CD1c-positive myeloid dendritic cell (primary cell): ENCODE measurements at regions not wholly inside any gene's neighbourhood (a gene's known extent, or its start where the extent isn't known, plus 50 kb on each side); places are given as distances from the start of the nearest gene placed in this dataset.
"Not testable (repeated sequence)": the region's sequence is repeated elsewhere in the genome, so short reads cannot be mapped to it uniquely, and the experiment has no call there.

Experiments
- DNase-seq: peaks from one replicate; pipeline ENCODE4 v3.0.0-alpha.2; 2016; ENCODE audit errors: extremely low spot score

DNA sequence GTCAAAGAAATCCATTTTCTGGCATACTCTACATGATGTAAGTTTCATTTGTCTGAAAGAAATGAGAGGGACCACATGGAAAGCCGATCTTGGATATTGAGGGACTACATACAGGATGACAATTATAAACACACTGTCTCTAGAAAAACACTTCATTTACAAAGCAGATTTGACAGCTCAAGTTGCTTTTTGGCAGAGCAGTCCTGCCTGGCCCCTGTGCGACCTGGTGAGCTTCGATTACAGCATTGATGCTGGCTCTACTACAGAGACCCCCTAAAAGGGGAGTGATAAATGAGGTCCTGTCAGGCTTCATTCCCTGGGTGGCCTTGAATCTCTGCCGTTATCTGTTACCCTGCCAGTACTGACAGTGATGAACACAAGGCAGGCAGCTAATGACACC lies 215.2 kb upstream of the NOCT start:
- DNase-seq: no peak

- DNase-seq: no peak
Observed at GRCh38 chr4:138798404-138798803, 217.2 kb upstream of the NOCT start.

- no peak for DNase-seq
Observed at GRCh38 chr4:138797646-138798045, 217.9 kb upstream of the NOCT start.

GRCh38 chr4:138796761-138797160 lies 218.8 kb upstream of the NOCT start:
- DNase-seq: no peak

DNA sequence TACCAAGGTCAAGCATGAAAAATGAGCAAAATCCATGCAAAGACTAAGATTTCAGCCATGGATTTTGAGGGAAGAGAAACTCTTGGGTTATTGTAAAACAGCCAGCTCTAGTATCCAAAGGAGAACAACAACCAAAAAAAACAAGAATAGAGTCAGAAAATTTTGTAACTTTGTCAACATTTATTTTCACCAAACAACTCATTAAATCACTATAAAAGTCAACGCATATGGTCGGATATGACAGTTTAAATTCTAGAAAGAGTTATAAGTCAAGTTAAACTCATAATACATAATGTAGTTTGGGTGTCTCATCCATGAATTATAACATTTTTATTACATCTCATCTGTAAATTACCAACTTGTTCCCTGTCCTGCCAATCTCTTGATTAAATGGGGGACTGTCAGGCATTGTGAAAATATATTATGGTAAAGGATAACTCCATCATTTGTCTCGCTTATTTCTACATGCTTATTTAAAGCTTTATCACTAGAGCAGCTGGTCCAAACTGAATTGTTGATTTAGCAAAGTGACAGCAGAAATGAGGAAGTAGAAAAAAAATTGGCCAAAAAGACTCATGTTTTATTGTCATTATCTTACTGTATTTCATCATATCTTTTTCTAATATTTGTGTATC lies 224.8 kb upstream of the NOCT start:
- DNase-seq: no peak

GRCh38 chr4:138789796-138790195 lies 225.8 kb upstream of the NOCT start:
- DNase-seq: no peak

GRCh38 chr4:138788857-138789256 lies 226.7 kb upstream of the NOCT start:
- DNase-seq: no peak

GRCh38 chr4:138788267-138788790 lies 227.3 kb upstream of the NOCT start:
- no peak for DNase-seq

- not testable (repeated sequence) for DNase-seq
Observed at GRCh38 chr4:138779761-138780160, 235.8 kb upstream of the NOCT start.

- DNase-seq: peak; percentile 40
Observed at GRCh38 chr4:138775890-138776289, 239.7 kb upstream of the NOCT start.

- no peak for DNase-seq
Observed at GRCh38 chr4:138775489-138775888, 240.1 kb upstream of the NOCT start.

GRCh38 chr4:138774940-138775339 lies 240.6 kb upstream of the NOCT start:
- no peak for DNase-seq

DNA sequence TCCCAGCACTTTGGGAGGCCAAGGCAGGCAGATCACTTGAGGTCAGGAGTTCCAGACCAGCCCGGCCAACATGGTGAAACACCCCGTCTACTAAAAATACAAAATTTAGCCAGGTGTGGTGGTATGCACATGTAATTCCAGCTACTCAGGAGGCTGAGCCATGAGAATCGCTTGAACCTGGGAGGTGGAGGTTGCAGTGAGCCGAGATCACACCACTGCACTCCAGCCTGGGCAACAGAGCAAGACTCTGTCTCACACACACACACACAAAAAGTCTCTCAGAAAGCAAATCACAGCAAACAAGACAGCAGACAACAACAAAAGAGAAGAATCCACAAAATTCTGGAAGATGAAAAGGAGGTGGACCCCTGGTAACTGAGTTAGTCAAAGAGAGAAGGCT lies 241.5 kb upstream of the NOCT start:
- DNase-seq: not testable (repeated sequence)

GRCh38 chr4:138773321-138773720 lies 242.3 kb upstream of the NOCT start:
- DNase-seq: no peak

GRCh38 chr4:138772366-138772765 lies 243.2 kb upstream of the NOCT start:
- DNase-seq: no peak

DNA sequence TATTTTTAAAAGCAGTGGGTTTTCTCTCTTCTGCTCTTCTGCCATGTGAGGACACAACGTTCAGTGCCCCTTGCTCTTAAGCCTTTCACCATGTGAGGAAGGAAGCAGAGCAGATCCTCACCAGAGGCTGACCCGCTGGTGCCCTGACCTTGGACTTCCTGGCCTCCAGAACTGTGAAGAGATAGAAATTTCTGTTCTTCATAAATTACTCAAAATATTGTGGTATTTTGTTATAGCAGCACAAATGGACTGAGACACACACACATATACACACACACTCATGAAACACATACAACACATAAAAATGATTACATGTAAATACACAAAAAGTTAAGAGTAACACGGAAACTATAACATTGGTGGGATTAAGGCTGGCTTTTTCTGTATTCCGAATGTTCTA lies 244.8 kb upstream of the NOCT start:
- no peak for DNase-seq

DNA sequence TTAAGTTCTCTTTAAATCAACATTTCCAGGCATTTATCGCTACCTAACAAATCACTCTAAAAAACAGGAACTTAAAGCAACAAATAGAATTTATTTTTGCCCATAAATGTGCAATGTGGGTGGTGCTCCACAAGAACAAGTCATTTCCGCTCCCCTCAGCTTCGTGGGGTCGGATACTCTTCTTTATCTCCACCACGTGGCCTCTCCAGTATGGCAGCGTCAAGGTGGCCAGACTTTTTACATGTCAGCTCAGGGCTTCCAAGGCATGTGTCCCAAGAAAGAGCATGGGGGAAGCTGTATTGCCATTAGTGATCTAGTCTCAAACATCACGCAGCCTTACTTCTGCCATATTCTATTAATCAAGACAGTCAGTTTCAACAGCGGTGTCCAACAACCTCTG lies 249.2 kb upstream of the NOCT start:
- DNase-seq: no peak

GRCh38 chr4:138765442-138765841 lies 250.1 kb upstream of the NOCT start:
- no peak for DNase-seq

DNA sequence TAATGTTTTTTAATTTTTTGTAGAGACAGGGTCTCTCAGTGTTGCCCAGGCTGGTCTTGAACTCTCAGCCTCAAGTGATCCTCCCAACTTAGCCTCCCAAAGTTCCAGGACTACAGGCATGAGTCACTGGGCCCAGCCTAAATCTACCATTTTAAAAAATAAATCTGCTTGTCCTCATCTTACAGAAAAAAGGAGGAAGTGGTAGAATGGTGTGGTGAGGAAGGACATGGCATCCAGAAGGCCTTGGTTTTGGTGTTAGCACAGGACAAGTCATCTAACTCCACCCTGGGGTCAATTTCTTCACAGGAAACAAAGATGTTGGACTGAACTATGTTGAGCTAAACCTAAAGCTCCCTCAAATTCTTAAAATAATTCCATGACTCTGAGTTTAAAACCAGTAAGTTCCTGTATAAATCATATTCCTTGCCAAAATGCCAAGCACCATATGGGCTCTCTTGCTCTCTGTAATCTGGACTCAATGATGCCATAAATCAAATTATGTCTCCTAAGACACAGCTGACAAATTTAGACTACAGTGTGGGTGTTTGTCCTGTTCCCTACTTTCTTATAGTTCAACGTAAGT lies 253.9 kb upstream of the NOCT start:
- no peak for DNase-seq

DNA sequence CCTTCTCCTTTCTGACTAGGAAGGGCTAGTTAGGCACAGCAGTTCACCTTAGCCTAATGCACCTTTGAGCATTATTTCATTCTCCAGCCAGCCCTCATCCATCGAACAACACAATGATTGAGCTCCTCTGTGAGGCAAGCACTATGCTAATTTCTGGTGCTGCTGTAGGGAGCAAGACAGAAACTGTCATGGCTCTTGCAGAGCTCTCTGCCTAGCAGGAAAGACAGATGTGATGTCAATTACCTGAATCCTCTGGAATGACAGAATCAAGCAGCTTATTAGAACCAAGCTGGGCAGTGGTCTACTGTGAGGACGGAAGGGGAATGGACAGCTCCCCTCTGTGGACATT lies 256.1 kb upstream of the NOCT start:
- no peak for DNase-seq

- DNase-seq: no peak
Observed at GRCh38 chr4:138758876-138759553, 256.6 kb upstream of the NOCT start.

DNA sequence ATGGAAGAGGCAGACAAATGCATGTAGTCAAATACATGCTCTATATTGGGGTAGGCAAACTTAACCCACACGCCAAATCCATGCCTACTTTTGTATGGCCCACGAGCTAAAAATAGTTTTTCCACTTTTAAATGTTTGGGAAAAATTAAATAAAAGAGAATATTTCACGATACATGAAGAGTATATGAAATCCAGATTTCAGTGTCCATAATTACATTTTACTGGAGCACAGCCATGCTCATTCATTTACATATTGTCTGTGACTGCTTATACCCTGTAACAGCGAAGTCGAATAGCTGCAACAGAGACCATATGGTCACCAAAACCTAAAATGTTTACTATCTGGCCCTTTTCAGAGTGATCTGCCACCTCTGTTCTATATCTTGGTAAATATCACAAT lies 257.4 kb upstream of the NOCT start:
- DNase-seq: no peak

DNA sequence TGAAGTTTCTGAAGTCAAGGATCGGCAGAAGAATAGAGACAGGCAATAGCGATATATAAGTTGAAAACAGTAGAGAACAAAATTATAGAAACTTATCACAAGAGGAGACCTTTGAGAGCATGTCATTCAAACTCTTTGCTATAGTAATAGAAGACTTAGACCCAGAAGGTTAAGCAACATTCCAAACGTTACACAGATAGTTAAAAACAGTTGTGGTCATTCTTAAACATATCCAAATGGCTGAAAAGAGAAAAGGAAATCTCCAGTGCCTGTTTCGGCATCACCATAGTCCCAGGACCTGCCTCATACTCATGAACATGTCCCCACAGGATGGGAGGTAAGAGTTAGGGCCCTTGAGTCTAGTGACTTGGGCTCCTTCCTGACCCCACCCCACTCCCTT lies 258.1 kb upstream of the NOCT start:
- no peak for DNase-seq
